RWPE1 (cell line): ENCODE measurements at regions not wholly inside any gene's neighbourhood (a gene's known extent, or its start where the extent isn't known, plus 50 kb on each side); places are given as distances from the start of the nearest gene placed in this dataset.

Experiments used
- CTCF ChIA-PET: fragments of 350-600 bp; sonication (Branson Sonifier 250); formaldehyde crosslinking; extraction: SDS; loops from one replicate; lab custom pipeline; 2021; lab: Yijun Ruan, JAX
- POLR2A ChIA-PET: fragments of 400-600 bp; formaldehyde crosslinking; extraction: SDS; loops from one replicate; lab custom pipeline; 2020; ENCODE audit warnings: antibody characterized with exemption; ENCODE audit not compliant: low non-redundant PET; lab: Yijun Ruan, JAX
- DNase-seq: peaks from one replicate; pipeline ENCODE4 v3.0.0; 2012; ENCODE audit warnings: low spot score
- H3K27ac ChIP-seq: fragments of 450-650 bp; 2 replicates; pipeline ENCODE4 v1.5.1; 2017
- TF ChIP-seq, protein P1 (sequence below): fragments of 450-650 bp; conservative IDR thresholded peaks from 2 replicates; pipeline ENCODE4 v1.5.1; 2017; ENCODE audit warnings: low read depth, mild to moderate bottlenecking

DNA sequence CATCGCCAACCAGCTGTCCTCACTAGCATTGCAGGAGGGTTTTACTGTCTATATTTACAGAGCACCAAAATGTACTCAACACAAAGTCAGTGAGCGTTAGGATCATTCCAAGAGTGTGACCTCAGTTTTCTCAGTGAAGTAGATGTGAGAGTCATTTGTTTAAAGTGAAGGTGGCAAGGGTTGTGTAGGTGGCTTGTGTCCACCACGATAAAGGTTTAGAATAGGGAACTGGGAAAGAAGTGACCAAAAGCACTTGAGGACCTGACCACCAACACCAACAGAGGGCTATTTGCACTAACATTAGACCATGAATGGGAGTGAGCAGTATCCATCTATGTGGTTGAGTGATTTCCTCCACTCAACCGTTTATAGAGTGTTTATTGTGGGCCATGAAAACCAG lies 152.5 kb upstream of the POU2AF2 start:
- ChIA-PET POLR2A (no interaction called here), CTCF (no interaction called here)
- TF ChIP-seq, protein P1, sequence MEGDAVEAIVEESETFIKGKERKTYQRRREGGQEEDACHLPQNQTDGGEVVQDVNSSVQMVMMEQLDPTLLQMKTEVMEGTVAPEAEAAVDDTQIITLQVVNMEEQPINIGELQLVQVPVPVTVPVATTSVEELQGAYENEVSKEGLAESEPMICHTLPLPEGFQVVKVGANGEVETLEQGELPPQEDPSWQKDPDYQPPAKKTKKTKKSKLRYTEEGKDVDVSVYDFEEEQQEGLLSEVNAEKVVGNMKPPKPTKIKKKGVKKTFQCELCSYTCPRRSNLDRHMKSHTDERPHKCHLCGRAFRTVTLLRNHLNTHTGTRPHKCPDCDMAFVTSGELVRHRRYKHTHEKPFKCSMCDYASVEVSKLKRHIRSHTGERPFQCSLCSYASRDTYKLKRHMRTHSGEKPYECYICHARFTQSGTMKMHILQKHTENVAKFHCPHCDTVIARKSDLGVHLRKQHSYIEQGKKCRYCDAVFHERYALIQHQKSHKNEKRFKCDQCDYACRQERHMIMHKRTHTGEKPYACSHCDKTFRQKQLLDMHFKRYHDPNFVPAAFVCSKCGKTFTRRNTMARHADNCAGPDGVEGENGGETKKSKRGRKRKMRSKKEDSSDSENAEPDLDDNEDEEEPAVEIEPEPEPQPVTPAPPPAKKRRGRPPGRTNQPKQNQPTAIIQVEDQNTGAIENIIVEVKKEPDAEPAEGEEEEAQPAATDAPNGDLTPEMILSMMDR = no peak
- H3K27ac ChIP-seq = no peak overlapping the region
- no peak for DNase-seq

GRCh38 chr11:111091321-111091938 lies 154.1 kb upstream of the POU2AF2 start:
- ChIA-PET CTCF (no interaction called here), POLR2A (no interaction called here)
- TF ChIP-seq, protein P1 = no peak
- no peak overlapping the region for H3K27ac ChIP-seq
- DNase-seq = no peak

- ChIA-PET CTCF (no interaction called here), POLR2A (no interaction called here)
- H3K27ac ChIP-seq = no peak overlapping the region
- DNase-seq = no peak
- TF ChIP-seq, protein P1 = no peak
These were observed 155.8 kb upstream of the POU2AF2 start for GRCh38 chr11:111089759-111090158.

DNA sequence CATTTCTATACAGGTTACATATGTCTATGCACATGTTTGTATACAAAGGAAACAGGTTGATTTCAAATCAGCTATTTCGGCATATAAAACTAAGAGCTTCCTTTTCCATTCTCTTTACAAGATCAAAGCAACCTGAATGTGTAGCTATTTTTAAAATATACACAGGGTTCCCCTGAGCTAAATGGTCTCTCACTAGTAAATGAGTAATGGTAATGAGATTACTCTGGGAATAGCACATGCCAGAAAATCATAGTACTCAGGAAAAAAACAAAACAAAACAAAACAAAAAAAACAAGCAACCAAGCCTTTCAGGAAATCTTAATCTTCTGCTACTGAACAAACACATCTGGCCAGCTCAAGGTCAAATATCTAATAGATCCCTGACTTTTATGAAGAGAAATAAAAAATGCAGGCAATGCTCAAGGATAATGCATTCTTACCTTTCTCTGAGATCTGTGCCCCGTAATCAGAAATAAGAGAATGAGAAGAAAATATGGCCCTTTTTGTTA lies 156.6 kb upstream of the POU2AF2 start:
- DNase-seq = no peak

GRCh38 chr11:111086058-111086457 lies 159.5 kb upstream of the POU2AF2 start:
- ChIA-PET CTCF (no interaction called here), POLR2A (no interaction called here)
- TF ChIP-seq, protein P1 = no peak
- H3K27ac ChIP-seq = no peak overlapping the region
- DNase-seq = no peak

More for the DNA sequence above, 156.6 kb upstream of the POU2AF2 start:
- ChIA-PET POLR2A (no interaction called here), CTCF (no interaction called here)
- H3K27ac ChIP-seq = no peak overlapping the region
- TF ChIP-seq, protein P1 = no peak

GRCh38 chr11:111082664-111083063 lies 162.9 kb upstream of the POU2AF2 start:
- TF ChIP-seq, protein P1 = no peak
- H3K27ac ChIP-seq = no peak overlapping the region
- no peak for DNase-seq
- ChIA-PET POLR2A (no interaction called here), CTCF (no interaction called here)
